HEK293 (cell line): ENCODE measurements at regions not wholly inside any gene's neighbourhood (a gene's known extent, or its start where the extent isn't known, plus 50 kb on each side); places are given as distances from the start of the nearest gene placed in this dataset.

Experiments used
- KLF16 ChIP-seq: fragments of 450-650 bp; formaldehyde crosslinking; IDR thresholded peaks from 2 replicates; pipeline ENCODE4 v1.5.1; 2017; ENCODE audit warnings: missing biosample characterization, missing genetic modification characterization
- ZBTB20 ChIP-seq: fragments of 450-650 bp; formaldehyde crosslinking; IDR thresholded peaks from 2 replicates; pipeline ENCODE4 v1.5.1; 2016; ENCODE audit warnings: missing biosample characterization, missing genetic modification characterization
- ZNF174 ChIP-seq: fragments of 450-650 bp; formaldehyde crosslinking; IDR thresholded peaks from 2 replicates; pipeline ENCODE4 v1.5.0; 2017; ENCODE audit warnings: missing biosample characterization, mild to moderate bottlenecking, missing genetic modification characterization
- ZNF394 ChIP-seq: fragments of 450-650 bp; formaldehyde crosslinking; IDR thresholded peaks from 2 replicates; pipeline ENCODE4 v1.5.1; 2016; ENCODE audit warnings: missing biosample characterization, missing genetic modification characterization, mild to moderate bottlenecking, moderate library complexity, borderline replicate concordance
- ZNF549 ChIP-seq: fragments of 450-650 bp; IDR thresholded peaks from 2 replicates; pipeline ENCODE4 v1.5.1; 2018; ENCODE audit warnings: missing biosample characterization, missing genetic modification characterization, mild to moderate bottlenecking, inconsistent platforms, moderate library complexity
- ZNF701 ChIP-seq: fragments of 450-650 bp; formaldehyde crosslinking; IDR thresholded peaks from 2 replicates; pipeline ENCODE4 v1.5.1; 2016; ENCODE audit warnings: missing biosample characterization, missing genetic modification characterization
- TF ChIP-seq, protein P1 (sequence below): fragments of 450-650 bp; formaldehyde crosslinking; IDR thresholded peaks from 2 replicates; pipeline ENCODE4 v1.5.1; 2016; ENCODE audit warnings: missing biosample characterization, missing genetic modification characterization
- TF ChIP-seq, protein P2 (sequence below): fragments of 450-650 bp; formaldehyde crosslinking; IDR thresholded peaks from 2 replicates; pipeline ENCODE4 v1.5.1; 2016; ENCODE audit warnings: missing biosample characterization, missing genetic modification characterization, low read depth
- TF ChIP-seq, protein P3 (sequence below): fragments of 450-650 bp; formaldehyde crosslinking; IDR thresholded peaks from 2 replicates; pipeline ENCODE4 v1.5.1; 2016; ENCODE audit warnings: missing biosample characterization, missing genetic modification characterization
- TF ChIP-seq, protein P4 (sequence below): IDR thresholded peaks from 2 replicates; pipeline ENCODE4 v1.6.1; 2011; ENCODE audit warnings: mild to moderate bottlenecking, low read depth, low read length, borderline replicate concordance
- TF ChIP-seq, protein P5 (sequence below): fragments of 450-650 bp; formaldehyde crosslinking; IDR thresholded peaks from 2 replicates; pipeline ENCODE4 v1.5.1; 2016; ENCODE audit warnings: missing biosample characterization, missing genetic modification characterization
- TF ChIP-seq, protein P6 (sequence below): fragments of 450-650 bp; formaldehyde crosslinking; IDR thresholded peaks from 2 replicates; pipeline ENCODE4 v1.5.1; 2016; ENCODE audit warnings: missing biosample characterization, missing genetic modification characterization

DNA sequence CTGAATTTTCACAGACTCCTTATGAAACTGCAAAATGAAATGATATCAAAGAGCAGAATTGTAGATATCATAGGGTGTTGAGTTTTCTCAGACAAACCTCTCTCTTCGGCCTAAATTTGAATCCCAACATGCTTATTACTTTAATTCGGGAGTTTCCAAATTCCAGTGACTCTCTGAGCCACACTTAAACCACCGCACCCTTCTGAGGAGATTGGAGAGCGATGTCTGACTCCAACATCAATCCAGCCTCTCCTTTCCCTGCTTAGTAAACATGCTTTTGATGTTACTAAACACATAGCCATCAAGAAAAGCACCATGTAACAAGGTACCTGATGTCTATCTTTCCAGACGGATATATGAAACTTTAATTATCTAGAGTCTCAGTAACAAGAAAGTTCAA is 103.1 kb upstream of the ARHGAP28 start:
- TF ChIP-seq, protein P1, sequence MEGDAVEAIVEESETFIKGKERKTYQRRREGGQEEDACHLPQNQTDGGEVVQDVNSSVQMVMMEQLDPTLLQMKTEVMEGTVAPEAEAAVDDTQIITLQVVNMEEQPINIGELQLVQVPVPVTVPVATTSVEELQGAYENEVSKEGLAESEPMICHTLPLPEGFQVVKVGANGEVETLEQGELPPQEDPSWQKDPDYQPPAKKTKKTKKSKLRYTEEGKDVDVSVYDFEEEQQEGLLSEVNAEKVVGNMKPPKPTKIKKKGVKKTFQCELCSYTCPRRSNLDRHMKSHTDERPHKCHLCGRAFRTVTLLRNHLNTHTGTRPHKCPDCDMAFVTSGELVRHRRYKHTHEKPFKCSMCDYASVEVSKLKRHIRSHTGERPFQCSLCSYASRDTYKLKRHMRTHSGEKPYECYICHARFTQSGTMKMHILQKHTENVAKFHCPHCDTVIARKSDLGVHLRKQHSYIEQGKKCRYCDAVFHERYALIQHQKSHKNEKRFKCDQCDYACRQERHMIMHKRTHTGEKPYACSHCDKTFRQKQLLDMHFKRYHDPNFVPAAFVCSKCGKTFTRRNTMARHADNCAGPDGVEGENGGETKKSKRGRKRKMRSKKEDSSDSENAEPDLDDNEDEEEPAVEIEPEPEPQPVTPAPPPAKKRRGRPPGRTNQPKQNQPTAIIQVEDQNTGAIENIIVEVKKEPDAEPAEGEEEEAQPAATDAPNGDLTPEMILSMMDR = no peak
- TF ChIP-seq ZNF174 (no peak), ZNF701 (tag by site-specific recombination) (no peak), KLF16 (tag by site-specific recombination) (no peak), ZNF394 (tag by site-specific recombination) (no peak), ZNF549 (tag by site-specific recombination) (no peak), ZBTB20 (no peak)
- TF ChIP-seq, protein P2, sequence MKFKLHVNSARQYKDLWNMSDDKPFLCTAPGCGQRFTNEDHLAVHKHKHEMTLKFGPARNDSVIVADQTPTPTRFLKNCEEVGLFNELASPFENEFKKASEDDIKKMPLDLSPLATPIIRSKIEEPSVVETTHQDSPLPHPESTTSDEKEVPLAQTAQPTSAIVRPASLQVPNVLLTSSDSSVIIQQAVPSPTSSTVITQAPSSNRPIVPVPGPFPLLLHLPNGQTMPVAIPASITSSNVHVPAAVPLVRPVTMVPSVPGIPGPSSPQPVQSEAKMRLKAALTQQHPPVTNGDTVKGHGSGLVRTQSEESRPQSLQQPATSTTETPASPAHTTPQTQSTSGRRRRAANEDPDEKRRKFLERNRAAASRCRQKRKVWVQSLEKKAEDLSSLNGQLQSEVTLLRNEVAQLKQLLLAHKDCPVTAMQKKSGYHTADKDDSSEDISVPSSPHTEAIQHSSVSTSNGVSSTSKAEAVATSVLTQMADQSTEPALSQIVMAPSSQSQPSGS (tag by site-specific recombination) = no peak
- TF ChIP-seq, protein P3, sequence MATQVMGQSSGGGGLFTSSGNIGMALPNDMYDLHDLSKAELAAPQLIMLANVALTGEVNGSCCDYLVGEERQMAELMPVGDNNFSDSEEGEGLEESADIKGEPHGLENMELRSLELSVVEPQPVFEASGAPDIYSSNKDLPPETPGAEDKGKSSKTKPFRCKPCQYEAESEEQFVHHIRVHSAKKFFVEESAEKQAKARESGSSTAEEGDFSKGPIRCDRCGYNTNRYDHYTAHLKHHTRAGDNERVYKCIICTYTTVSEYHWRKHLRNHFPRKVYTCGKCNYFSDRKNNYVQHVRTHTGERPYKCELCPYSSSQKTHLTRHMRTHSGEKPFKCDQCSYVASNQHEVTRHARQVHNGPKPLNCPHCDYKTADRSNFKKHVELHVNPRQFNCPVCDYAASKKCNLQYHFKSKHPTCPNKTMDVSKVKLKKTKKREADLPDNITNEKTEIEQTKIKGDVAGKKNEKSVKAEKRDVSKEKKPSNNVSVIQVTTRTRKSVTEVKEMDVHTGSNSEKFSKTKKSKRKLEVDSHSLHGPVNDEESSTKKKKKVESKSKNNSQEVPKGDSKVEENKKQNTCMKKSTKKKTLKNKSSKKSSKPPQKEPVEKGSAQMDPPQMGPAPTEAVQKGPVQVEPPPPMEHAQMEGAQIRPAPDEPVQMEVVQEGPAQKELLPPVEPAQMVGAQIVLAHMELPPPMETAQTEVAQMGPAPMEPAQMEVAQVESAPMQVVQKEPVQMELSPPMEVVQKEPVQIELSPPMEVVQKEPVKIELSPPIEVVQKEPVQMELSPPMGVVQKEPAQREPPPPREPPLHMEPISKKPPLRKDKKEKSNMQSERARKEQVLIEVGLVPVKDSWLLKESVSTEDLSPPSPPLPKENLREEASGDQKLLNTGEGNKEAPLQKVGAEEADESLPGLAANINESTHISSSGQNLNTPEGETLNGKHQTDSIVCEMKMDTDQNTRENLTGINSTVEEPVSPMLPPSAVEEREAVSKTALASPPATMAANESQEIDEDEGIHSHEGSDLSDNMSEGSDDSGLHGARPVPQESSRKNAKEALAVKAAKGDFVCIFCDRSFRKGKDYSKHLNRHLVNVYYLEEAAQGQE (tag by site-specific recombination) = no peak
- TF ChIP-seq, protein P4, sequence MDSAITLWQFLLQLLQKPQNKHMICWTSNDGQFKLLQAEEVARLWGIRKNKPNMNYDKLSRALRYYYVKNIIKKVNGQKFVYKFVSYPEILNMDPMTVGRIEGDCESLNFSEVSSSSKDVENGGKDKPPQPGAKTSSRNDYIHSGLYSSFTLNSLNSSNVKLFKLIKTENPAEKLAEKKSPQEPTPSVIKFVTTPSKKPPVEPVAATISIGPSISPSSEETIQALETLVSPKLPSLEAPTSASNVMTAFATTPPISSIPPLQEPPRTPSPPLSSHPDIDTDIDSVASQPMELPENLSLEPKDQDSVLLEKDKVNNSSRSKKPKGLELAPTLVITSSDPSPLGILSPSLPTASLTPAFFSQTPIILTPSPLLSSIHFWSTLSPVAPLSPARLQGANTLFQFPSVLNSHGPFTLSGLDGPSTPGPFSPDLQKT = no peak
- TF ChIP-seq, protein P5, sequence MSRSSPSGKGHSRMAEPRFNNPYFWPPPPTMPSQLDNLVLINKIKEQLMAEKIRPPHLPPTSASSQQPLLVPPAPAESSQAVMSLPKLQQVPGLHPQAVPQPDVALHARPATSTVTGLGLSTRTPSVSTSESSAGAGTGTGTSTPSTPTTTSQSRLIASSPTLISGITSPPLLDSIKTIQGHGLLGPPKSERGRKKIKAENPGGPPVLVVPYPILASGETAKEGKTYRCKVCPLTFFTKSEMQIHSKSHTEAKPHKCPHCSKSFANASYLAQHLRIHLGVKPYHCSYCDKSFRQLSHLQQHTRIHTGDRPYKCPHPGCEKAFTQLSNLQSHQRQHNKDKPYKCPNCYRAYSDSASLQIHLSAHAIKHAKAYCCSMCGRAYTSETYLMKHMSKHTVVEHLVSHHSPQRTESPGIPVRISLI (tag by site-specific recombination) = no peak
- TF ChIP-seq, protein P6, sequence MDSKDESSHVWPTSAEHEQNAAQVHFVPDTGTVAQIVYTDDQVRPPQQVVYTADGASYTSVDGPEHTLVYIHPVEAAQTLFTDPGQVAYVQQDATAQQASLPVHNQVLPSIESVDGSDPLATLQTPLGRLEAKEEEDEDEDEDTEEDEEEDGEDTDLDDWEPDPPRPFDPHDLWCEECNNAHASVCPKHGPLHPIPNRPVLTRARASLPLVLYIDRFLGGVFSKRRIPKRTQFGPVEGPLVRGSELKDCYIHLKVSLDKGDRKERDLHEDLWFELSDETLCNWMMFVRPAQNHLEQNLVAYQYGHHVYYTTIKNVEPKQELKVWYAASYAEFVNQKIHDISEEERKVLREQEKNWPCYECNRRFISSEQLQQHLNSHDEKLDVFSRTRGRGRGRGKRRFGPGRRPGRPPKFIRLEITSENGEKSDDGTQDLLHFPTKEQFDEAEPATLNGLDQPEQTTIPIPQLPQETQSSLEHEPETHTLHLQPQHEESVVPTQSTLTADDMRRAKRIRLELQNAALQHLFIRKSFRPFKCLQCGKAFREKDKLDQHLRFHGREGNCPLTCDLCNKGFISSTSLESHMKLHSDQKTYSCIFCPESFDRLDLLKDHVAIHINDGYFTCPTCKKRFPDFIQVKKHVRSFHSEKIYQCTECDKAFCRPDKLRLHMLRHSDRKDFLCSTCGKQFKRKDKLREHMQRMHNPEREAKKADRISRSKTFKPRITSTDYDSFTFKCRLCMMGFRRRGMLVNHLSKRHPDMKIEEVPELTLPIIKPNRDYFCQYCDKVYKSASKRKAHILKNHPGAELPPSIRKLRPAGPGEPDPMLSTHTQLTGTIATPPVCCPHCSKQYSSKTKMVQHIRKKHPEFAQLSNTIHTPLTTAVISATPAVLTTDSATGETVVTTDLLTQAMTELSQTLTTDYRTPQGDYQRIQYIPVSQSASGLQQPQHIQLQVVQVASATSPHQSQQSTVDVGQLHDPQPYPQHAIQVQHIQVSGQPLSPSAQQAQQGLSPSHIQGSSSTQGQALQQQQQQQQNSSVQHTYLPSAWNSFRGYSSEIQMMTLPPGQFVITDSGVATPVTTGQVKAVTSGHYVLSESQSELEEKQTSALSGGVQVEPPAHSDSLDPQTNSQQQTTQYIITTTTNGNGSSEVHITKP (tag by site-specific recombination) = no peak
